GM23338 (cell line): ENCODE measurements at regions not wholly inside any gene's neighbourhood (a gene's known extent, or its start where the extent isn't known, plus 50 kb on each side); places are given as distances from the start of the nearest gene placed in this dataset.
"Not testable (repeated sequence)": the region's sequence is repeated elsewhere in the genome, so short reads cannot be mapped to it uniquely, and the experiment has no call there.

Source experiments
- ATAC-seq: fragments of 200-7000 bp; cut with Tn5 transposase; 3 replicates; pipeline ENCODE4 v1.9.1; 2020
- DNase-seq: peaks from one replicate; pipeline ENCODE4 v3.0.0-alpha.2; 2015; ENCODE audit warnings: low spot score
- H2AFZ ChIP-seq: fragments of 200-600 bp; sonication (generic); 2 replicates; pipeline ENCODE4 v1.8.0; 2016; ENCODE audit warnings: antibody characterized with exemption, mild to moderate bottlenecking, moderate library complexity
- H3F3A ChIP-seq: fragments of 200-600 bp; sonication (generic); replicated peaks from 2 replicates; pipeline ENCODE4 v1.8.0; 2017; ENCODE audit warnings: antibody characterized with exemption, mixed run types, low read depth
- H3K27ac ChIP-seq: fragments of 200-600 bp; sonication (generic); 2 replicates; pipeline ENCODE4 v1.6.1; 2016; ENCODE audit warnings: low read depth
- H3K27me3 ChIP-seq: fragments of 200-600 bp; sonication (generic); 2 replicates; pipeline ENCODE4 v1.8.0; 2016; ENCODE audit warnings: mild to moderate bottlenecking, mixed run types, moderate library complexity; ENCODE audit not compliant: insufficient read depth
- H3K36me3 ChIP-seq: fragments of 200-600 bp; sonication (generic); 2 replicates; pipeline ENCODE4 v1.8.0; 2016; ENCODE audit warnings: mild to moderate bottlenecking; ENCODE audit not compliant: insufficient read depth
- H3K4me1 ChIP-seq: fragments of 200-600 bp; sonication (generic); 2 replicates; pipeline ENCODE4 v1.8.0; 2016; ENCODE audit warnings: mild to moderate bottlenecking, moderate library complexity; ENCODE audit not compliant: insufficient read depth
- H3K4me2 ChIP-seq: fragments of 200-600 bp; sonication (generic); 2 replicates; pipeline ENCODE4 v1.7.1; 2017; ENCODE audit warnings: mixed run types
- H3K4me3 ChIP-seq: fragments of 200-600 bp; sonication (generic); 2 replicates; pipeline ENCODE4 v1.6.1; 2016; ENCODE audit warnings: mixed run types
- H3K79me2 ChIP-seq: fragments of 200-600 bp; sonication (generic); replicated peaks from 2 replicates; pipeline ENCODE4 v1.8.0; 2017; ENCODE audit warnings: mild to moderate bottlenecking; ENCODE audit not compliant: insufficient read depth
- H3K9me2 ChIP-seq: fragments of 200-600 bp; sonication (generic); 2 replicates; pipeline ENCODE4 v1.8.0; 2017; ENCODE audit not compliant: insufficient read depth
- H4K20me1 ChIP-seq: fragments of 200-600 bp; sonication (generic); replicated peaks from 2 replicates; pipeline ENCODE4 v1.8.0; 2017; ENCODE audit warnings: mild to moderate bottlenecking; ENCODE audit not compliant: insufficient read depth
- H3K27ac Mint-ChIP-seq: 2 replicates; pipeline ENCODE4 v1.8.0; 2020; ENCODE audit warnings: inconsistent platforms, mild to moderate bottlenecking, moderate library complexity, mixed read lengths
- H3K27me3 Mint-ChIP-seq: 3 replicates; pipeline ENCODE4 v1.8.0; 2022; ENCODE audit warnings: low read depth, mild to moderate bottlenecking, moderate library complexity, mixed read lengths, inconsistent platforms; ENCODE audit not compliant: insufficient read depth, poor library complexity
- H3K36me3 Mint-ChIP-seq: 3 replicates; pipeline ENCODE4 v1.8.0; 2021; ENCODE audit warnings: low read depth, mild to moderate bottlenecking, inconsistent platforms, moderate library complexity, mixed read lengths
- H3K4me1 Mint-ChIP-seq: 3 replicates; pipeline ENCODE4 v1.8.0; 2020; ENCODE audit warnings: mild to moderate bottlenecking, inconsistent platforms, mixed read lengths
- H3K4me3 Mint-ChIP-seq: 3 replicates; pipeline ENCODE4 v1.8.0; 2021; ENCODE audit warnings: moderate library complexity, mild to moderate bottlenecking, inconsistent platforms, mixed read lengths
- H3K9me3 Mint-ChIP-seq: 3 replicates; pipeline ENCODE4 v1.8.0; 2020; ENCODE audit warnings: moderate library complexity, mild to moderate bottlenecking, inconsistent platforms, mixed read lengths
- POLR2AphosphoS5 ChIP-seq: IDR thresholded peaks from 2 replicates; pipeline ENCODE4 v1.6.1; 2016; ENCODE audit warnings: antibody characterized with exemption, low read depth
- ZNF114 ChIP-seq: fragments of 250-450 bp; sonication (Bioruptor Pico); IDR thresholded peaks from 2 replicates; pipeline ENCODE4 v1.5.0; 2020; ENCODE audit warnings: mild to moderate bottlenecking, moderate library complexity
- TF ChIP-seq, protein P1 (sequence below): fragments of 250-450 bp; sonication (Bioruptor Pico); IDR thresholded peaks from 2 replicates; pipeline ENCODE4 v1.5.0; 2020; ENCODE audit warnings: mild to moderate bottlenecking, moderate library complexity
- TF ChIP-seq, protein P2 (sequence below): IDR thresholded peaks from 2 replicates; pipeline ENCODE4 v1.6.1; 2016; ENCODE audit warnings: antibody characterized with exemption

DNA sequence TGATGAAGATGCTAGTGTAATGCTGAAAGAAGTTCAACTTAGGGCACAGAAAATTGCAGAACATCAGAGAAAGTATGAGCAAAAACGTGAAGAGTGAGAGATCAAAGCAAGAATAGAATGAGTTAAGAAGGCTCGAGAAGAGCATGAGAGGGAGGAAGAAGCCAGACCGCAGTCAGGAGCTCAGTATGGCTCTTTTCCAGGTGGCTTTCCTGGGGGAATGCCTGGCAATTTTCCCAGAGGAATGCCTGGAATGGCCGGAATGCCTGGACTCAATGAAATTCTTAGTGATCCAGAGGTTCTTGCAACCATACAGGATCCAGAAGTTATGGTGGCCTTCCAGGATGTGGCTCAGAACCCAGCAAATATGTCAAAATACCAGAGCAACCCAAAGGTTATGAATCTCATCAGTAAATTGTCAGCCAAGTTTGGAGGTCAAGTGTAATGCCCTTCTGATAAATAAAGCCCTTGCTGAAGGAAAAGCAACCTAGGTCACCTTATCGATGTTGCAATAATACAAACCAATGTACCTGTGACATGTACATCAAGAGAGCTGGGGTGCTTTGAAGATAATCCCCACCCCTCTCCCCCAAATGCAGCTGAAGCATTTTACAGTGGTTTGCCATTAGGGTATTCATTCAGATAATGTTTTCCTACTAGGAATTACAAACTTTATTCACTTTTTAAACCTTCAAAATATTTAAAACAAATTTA, 277.9 kb downstream of the LPIN1 start:
- not testable (repeated sequence) for ATAC-seq, H3K4me1 ChIP-seq, H3K4me3 ChIP-seq, H3K4me1 Mint-ChIP-seq, H3K27me3 ChIP-seq, H3K4me2 ChIP-seq, H3K9me2 ChIP-seq, H3K4me3 Mint-ChIP-seq, H3K79me2 ChIP-seq, H3K27ac ChIP-seq, H3F3A ChIP-seq, H3K27ac Mint-ChIP-seq, H3K36me3 ChIP-seq, H2AFZ ChIP-seq, H4K20me1 ChIP-seq, H3K27me3 Mint-ChIP-seq
- Mint-ChIP-seq H3K36me3 (peaks cover 34% of the 10 kb centered on the region), H3K9me3 (peaks cover 35% of the 10 kb centered on the region)
- TF ChIP-seq, protein P1, sequence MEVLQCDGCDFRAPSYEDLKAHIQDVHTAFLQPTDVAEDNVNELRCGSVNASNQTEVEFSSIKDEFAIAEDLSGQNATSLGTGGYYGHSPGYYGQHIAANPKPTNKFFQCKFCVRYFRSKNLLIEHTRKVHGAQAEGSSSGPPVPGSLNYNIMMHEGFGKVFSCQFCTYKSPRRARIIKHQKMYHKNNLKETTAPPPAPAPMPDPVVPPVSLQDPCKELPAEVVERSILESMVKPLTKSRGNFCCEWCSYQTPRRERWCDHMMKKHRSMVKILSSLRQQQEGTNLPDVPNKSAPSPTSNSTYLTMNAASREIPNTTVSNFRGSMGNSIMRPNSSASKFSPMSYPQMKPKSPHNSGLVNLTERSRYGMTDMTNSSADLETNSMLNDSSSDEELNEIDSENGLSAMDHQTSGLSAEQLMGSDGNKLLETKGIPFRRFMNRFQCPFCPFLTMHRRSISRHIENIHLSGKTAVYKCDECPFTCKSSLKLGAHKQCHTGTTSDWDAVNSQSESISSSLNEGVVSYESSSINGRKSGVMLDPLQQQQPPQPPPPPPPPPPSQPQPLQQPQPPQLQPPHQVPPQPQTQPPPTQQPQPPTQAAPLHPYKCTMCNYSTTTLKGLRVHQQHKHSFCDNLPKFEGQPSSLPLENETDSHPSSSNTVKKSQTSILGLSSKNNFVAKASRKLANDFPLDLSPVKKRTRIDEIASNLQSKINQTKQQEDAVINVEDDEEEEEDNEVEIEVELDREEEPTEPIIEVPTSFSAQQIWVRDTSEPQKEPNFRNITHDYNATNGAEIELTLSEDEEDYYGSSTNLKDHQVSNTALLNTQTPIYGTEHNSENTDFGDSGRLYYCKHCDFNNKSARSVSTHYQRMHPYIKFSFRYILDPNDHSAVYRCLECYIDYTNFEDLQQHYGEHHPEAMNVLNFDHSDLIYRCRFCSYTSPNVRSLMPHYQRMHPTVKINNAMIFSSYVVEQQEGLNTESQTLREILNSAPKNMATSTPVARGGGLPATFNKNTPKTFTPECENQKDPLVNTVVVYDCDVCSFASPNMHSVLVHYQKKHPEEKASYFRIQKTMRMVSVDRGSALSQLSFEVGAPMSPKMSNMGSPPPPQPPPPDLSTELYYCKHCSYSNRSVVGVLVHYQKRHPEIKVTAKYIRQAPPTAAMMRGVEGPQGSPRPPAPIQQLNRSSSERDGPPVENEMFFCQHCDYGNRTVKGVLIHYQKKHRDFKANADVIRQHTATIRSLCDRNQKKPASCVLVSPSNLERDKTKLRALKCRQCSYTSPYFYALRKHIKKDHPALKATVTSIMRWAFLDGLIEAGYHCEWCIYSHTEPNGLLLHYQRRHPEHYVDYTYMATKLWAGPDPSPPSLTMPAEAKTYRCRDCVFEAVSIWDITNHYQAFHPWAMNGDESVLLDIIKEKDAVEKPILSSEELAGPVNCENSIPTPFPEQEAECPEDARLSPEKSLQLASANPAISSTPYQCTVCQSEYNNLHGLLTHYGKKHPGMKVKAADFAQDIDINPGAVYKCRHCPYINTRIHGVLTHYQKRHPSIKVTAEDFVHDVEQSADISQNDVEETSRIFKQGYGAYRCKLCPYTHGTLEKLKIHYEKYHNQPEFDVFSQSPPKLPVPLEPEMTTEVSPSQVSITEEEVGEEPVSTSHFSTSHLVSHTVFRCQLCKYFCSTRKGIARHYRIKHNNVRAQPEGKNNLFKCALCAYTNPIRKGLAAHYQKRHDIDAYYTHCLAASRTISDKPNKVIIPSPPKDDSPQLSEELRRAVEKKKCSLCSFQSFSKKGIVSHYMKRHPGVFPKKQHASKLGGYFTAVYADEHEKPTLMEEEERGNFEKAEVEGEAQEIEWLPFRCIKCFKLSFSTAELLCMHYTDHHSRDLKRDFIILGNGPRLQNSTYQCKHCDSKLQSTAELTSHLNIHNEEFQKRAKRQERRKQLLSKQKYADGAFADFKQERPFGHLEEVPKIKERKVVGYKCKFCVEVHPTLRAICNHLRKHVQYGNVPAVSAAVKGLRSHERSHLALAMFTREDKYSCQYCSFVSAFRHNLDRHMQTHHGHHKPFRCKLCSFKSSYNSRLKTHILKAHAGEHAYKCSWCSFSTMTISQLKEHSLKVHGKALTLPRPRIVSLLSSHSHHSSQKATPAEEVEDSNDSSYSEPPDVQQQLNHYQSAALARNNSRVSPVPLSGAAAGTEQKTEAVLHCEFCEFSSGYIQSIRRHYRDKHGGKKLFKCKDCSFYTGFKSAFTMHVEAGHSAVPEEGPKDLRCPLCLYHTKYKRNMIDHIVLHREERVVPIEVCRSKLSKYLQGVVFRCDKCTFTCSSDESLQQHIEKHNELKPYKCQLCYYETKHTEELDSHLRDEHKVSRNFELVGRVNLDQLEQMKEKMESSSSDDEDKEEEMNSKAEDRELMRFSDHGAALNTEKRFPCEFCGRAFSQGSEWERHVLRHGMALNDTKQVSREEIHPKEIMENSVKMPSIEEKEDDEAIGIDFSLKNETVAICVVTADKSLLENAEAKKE (CRISPR knock-in tag), result peak; percentile 47; the same call in 1 of the 2 replicates
- peak; percentile 43 for DNase-seq

DNA sequence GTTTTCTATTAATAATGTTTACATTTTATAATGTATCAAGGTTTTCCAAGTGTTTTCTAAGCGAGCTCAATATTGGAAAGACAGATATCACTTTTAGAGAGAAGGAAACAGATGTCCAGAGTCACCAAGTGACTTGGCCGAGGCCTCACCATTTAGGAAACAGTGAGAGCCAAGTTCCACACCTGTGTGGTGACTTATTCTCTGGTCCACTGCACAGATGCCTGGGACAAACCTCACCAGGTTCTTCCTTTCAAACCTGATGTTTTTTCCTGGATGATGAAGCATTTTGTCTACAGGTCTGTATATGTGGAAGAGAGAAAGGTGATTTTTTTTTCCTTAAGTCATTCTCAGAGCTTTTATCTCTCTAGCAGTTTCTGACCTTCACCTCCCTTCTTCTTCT, 280.7 kb downstream of the LPIN1 start:
- no peak overlapping the region for H3K4me3 Mint-ChIP-seq
- H3K4me2 ChIP-seq, result no peak overlapping the region
- H3K36me3 Mint-ChIP-seq, result peaks cover 10% of the 10 kb centered on the region; the same call in 2 of the 3 replicates
- no peak overlapping the region for H3K27ac Mint-ChIP-seq
- H3K36me3 ChIP-seq, result no peaks in the 10 kb centered on the region
- no peaks in the 10 kb centered on the region for H3K4me1 ChIP-seq
- no peak overlapping the region for H3K4me3 ChIP-seq
- peaks cover 7% of the 10 kb centered on the region; the same call in 2 of the 3 replicates for H3K4me1 Mint-ChIP-seq
- H4K20me1 ChIP-seq, result no peaks in the 10 kb centered on the region
- DNase-seq (no peak), ATAC-seq (no peak)
- peak overlapping the region; percentile 59; the same call in 1 of the 2 replicates for H2AFZ ChIP-seq
- no peaks in the 10 kb centered on the region for H3K79me2 ChIP-seq
- H3K27me3 ChIP-seq, result no peaks in the 10 kb centered on the region
- no peak overlapping the region for H3K27ac ChIP-seq
- H3K27me3 Mint-ChIP-seq, result peaks cover 10% of the 10 kb centered on the region
- no peaks in the 10 kb centered on the region for H3F3A ChIP-seq
- H3K9me3 Mint-ChIP-seq, result peaks cover 10% of the 10 kb centered on the region; the same call in 1 of the 3 replicates
- peaks cover 10% of the 10 kb centered on the region; the same call in 1 of the 2 replicates for H3K9me2 ChIP-seq
- TF ChIP-seq, protein P2, sequence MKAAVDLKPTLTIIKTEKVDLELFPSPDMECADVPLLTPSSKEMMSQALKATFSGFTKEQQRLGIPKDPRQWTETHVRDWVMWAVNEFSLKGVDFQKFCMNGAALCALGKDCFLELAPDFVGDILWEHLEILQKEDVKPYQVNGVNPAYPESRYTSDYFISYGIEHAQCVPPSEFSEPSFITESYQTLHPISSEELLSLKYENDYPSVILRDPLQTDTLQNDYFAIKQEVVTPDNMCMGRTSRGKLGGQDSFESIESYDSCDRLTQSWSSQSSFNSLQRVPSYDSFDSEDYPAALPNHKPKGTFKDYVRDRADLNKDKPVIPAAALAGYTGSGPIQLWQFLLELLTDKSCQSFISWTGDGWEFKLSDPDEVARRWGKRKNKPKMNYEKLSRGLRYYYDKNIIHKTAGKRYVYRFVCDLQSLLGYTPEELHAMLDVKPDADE, result no peak
- no peak for TF ChIP-seq POLR2AphosphoS5
- TF ChIP-seq, protein P1 (CRISPR knock-in tag), result no peak
- TF ChIP-seq ZNF114 (CRISPR knock-in tag), result no peak
